SK-N-SH treated with all-trans-retinoic acid at 6 μM for 48 hours (cell line): ENCODE measurements at regions not wholly inside any gene's neighbourhood (a gene's known extent, or its start where the extent isn't known, plus 50 kb on each side); places are given as distances from the start of the nearest gene placed in this dataset.

Source experiments
- ATAC-seq: fragments of 200-7000 bp; cut with Tn5 transposase; 3 replicates; pipeline ENCODE4 v1.9.1; 2020; ENCODE audit warnings: mild to moderate bottlenecking, moderate library complexity
- ARNTL ChIP-seq: fragments of 450-650 bp; formaldehyde crosslinking; IDR thresholded peaks from 2 replicates; pipeline ENCODE4 v1.5.0; 2020; ENCODE audit warnings: low read depth, mild to moderate bottlenecking, moderate library complexity, borderline replicate concordance
- BACH2 ChIP-seq: fragments of 250-450 bp; sonication (Bioruptor Pico); IDR thresholded peaks from 2 replicates; pipeline ENCODE4 v1.9.0; 2021; ENCODE audit warnings: mild to moderate bottlenecking, borderline replicate concordance
- CSDC2 ChIP-seq: fragments of 250-450 bp; sonication (Bioruptor Pico); IDR thresholded peaks from 2 replicates; pipeline ENCODE4 v1.5.0; 2020; ENCODE audit warnings: mild to moderate bottlenecking, moderate library complexity
- ESRRG ChIP-seq: fragments of 250-450 bp; sonication (Bioruptor Pico); IDR thresholded peaks from 2 replicates; pipeline ENCODE4 v1.6.1; 2021; ENCODE audit warnings: mild to moderate bottlenecking
- ISL1 ChIP-seq: fragments of 250-450 bp; sonication (Bioruptor Pico); IDR thresholded peaks from 2 replicates; pipeline ENCODE4 v2.1.2; 2022; ENCODE audit warnings: mild to moderate bottlenecking, moderate library complexity
- OSR1 ChIP-seq: fragments of 250-450 bp; sonication (Bioruptor Pico); IDR thresholded peaks from 2 replicates; pipeline ENCODE4 v1.8.0; 2022; ENCODE audit warnings: moderate library complexity, mild to moderate bottlenecking, inconsistent platforms
- PPARA ChIP-seq: fragments of 250-450 bp; sonication (Bioruptor Pico); IDR thresholded peaks from 2 replicates; pipeline ENCODE4 v1.5.0; 2020; ENCODE audit warnings: mild to moderate bottlenecking, borderline replicate concordance
- RARB ChIP-seq: fragments of 250-450 bp; sonication (Bioruptor Pico); IDR thresholded peaks from 2 replicates; pipeline ENCODE4 v1.8.0; 2021; ENCODE audit warnings: mild to moderate bottlenecking, moderate library complexity
- TCF4 ChIP-seq: fragments of 250-450 bp; sonication (Bioruptor Pico); IDR thresholded peaks from 2 replicates; pipeline ENCODE4 v1.8.0; 2021; ENCODE audit warnings: mild to moderate bottlenecking, moderate library complexity, borderline replicate concordance
- TOX ChIP-seq: fragments of 250-450 bp; sonication (Bioruptor Pico); IDR thresholded peaks from 2 replicates; pipeline ENCODE4 v1.8.0; 2021; ENCODE audit warnings: mild to moderate bottlenecking, moderate library complexity, borderline replicate concordance
- ZFP3 ChIP-seq: fragments of 250-450 bp; sonication (Bioruptor Pico); IDR thresholded peaks from 2 replicates; pipeline ENCODE4 v1.5.0; 2020; ENCODE audit warnings: mild to moderate bottlenecking, moderate library complexity
- ZFP30 ChIP-seq: fragments of 450-650 bp; formaldehyde crosslinking; IDR thresholded peaks from 2 replicates; pipeline ENCODE4 v1.5.0; 2022; ENCODE audit warnings: mild to moderate bottlenecking, moderate library complexity
- ZNF565 ChIP-seq: fragments of 450-650 bp; formaldehyde crosslinking; conservative IDR thresholded peaks from 2 replicates; pipeline ENCODE4 v1.5.0; 2020; ENCODE audit warnings: low read depth, mild to moderate bottlenecking, moderate library complexity
- ZNF70 ChIP-seq: fragments of 450-650 bp; formaldehyde crosslinking; IDR thresholded peaks from 2 replicates; pipeline ENCODE4 v1.5.0; 2020; ENCODE audit warnings: mild to moderate bottlenecking, moderate library complexity
- ZNF8 ChIP-seq: fragments of 450-650 bp; formaldehyde crosslinking; IDR thresholded peaks from 2 replicates; pipeline ENCODE4 v1.5.0; 2020; ENCODE audit warnings: mild to moderate bottlenecking, moderate library complexity
- TF ChIP-seq, protein P1 (sequence below): fragments of 250-450 bp; sonication (Bioruptor Pico); IDR thresholded peaks from 2 replicates; pipeline ENCODE4 v1.8.0; 2020; ENCODE audit warnings: mild to moderate bottlenecking, moderate library complexity, borderline replicate concordance
- TF ChIP-seq, protein P2 (sequence below): fragments of 250-450 bp; sonication (Bioruptor Pico); IDR thresholded peaks from 2 replicates; pipeline ENCODE4 v1.5.1; 2021; ENCODE audit warnings: mild to moderate bottlenecking, moderate library complexity
- TF ChIP-seq, protein P3 (sequence below): fragments of 250-450 bp; sonication (Bioruptor Pico); IDR thresholded peaks from 2 replicates; pipeline ENCODE4 v1.5.0; 2020; ENCODE audit warnings: mild to moderate bottlenecking, moderate library complexity
- TF ChIP-seq, protein P4 (sequence below): fragments of 250-450 bp; sonication (Bioruptor Pico); IDR thresholded peaks from 2 replicates; pipeline ENCODE4 v1.5.1; 2020; ENCODE audit warnings: low read depth, mild to moderate bottlenecking, moderate library complexity

DNA sequence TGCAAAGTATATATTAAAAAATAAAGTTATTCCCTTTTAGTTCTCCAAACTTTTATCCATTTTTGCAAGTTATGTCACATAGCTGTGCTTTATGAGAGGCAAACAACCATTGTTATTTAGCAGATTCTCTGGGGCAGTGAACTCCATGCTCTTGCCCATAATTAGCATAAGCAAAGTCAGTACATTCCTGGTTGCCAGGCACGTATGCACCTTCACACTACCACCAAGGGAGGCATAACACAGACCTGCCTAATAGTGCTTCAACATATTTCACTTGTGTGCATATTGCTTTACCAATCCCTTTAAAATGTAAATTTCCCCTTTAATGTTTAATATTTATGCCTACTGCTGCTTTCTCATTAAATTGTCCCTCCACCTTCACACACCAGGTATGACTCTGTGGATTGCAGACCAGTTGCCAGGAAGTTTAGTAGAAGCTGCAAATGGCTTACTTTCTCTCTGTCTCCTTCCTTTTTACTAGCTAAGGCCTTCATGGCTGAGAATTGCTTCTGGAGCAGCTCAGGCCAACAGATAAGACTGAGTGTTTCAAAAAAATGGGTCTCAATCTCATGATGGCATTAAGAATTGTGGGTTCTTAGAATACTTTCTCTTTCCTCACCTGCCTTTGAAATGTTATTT, 388.2 kb downstream of the PRR16 start:
- TF ChIP-seq ARNTL (CRISPR knock-in tag) (no peak), ZFP3 (CRISPR knock-in tag) (no peak), RARB (CRISPR knock-in tag) (no peak), OSR1 (CRISPR knock-in tag) (no peak), ZNF70 (CRISPR knock-in tag) (no peak), CSDC2 (no peak), ZFP30 (no peak), PPARA (CRISPR knock-in tag) (no peak), ZNF8 (CRISPR knock-in tag) (no peak), ESRRG (CRISPR knock-in tag) (no peak)
- TF ChIP-seq, protein P1, sequence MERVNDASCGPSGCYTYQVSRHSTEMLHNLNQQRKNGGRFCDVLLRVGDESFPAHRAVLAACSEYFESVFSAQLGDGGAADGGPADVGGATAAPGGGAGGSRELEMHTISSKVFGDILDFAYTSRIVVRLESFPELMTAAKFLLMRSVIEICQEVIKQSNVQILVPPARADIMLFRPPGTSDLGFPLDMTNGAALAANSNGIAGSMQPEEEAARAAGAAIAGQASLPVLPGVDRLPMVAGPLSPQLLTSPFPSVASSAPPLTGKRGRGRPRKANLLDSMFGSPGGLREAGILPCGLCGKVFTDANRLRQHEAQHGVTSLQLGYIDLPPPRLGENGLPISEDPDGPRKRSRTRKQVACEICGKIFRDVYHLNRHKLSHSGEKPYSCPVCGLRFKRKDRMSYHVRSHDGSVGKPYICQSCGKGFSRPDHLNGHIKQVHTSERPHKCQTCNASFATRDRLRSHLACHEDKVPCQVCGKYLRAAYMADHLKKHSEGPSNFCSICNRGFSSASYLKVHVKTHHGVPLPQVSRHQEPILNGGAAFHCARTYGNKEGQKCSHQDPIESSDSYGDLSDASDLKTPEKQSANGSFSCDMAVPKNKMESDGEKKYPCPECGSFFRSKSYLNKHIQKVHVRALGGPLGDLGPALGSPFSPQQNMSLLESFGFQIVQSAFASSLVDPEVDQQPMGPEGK (CRISPR knock-in tag): no peak
- TF ChIP-seq, protein P2, sequence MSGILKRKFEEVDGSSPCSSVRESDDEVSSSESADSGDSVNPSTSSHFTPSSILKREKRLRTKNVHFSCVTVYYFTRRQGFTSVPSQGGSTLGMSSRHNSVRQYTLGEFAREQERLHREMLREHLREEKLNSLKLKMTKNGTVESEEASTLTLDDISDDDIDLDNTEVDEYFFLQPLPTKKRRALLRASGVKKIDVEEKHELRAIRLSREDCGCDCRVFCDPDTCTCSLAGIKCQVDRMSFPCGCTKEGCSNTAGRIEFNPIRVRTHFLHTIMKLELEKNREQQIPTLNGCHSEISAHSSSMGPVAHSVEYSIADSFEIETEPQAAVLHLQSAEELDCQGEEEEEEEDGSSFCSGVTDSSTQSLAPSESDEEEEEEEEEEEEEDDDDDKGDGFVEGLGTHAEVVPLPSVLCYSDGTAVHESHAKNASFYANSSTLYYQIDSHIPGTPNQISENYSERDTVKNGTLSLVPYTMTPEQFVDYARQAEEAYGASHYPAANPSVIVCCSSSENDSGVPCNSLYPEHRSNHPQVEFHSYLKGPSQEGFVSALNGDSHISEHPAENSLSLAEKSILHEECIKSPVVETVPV: no peak
- TF ChIP-seq, protein P3, sequence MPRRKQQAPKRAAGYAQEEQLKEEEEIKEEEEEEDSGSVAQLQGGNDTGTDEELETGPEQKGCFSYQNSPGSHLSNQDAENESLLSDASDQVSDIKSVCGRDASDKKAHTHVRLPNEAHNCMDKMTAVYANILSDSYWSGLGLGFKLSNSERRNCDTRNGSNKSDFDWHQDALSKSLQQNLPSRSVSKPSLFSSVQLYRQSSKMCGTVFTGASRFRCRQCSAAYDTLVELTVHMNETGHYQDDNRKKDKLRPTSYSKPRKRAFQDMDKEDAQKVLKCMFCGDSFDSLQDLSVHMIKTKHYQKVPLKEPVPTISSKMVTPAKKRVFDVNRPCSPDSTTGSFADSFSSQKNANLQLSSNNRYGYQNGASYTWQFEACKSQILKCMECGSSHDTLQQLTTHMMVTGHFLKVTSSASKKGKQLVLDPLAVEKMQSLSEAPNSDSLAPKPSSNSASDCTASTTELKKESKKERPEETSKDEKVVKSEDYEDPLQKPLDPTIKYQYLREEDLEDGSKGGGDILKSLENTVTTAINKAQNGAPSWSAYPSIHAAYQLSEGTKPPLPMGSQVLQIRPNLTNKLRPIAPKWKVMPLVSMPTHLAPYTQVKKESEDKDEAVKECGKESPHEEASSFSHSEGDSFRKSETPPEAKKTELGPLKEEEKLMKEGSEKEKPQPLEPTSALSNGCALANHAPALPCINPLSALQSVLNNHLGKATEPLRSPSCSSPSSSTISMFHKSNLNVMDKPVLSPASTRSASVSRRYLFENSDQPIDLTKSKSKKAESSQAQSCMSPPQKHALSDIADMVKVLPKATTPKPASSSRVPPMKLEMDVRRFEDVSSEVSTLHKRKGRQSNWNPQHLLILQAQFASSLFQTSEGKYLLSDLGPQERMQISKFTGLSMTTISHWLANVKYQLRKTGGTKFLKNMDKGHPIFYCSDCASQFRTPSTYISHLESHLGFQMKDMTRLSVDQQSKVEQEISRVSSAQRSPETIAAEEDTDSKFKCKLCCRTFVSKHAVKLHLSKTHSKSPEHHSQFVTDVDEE (CRISPR knock-in tag): no peak
- TF ChIP-seq, protein P4, sequence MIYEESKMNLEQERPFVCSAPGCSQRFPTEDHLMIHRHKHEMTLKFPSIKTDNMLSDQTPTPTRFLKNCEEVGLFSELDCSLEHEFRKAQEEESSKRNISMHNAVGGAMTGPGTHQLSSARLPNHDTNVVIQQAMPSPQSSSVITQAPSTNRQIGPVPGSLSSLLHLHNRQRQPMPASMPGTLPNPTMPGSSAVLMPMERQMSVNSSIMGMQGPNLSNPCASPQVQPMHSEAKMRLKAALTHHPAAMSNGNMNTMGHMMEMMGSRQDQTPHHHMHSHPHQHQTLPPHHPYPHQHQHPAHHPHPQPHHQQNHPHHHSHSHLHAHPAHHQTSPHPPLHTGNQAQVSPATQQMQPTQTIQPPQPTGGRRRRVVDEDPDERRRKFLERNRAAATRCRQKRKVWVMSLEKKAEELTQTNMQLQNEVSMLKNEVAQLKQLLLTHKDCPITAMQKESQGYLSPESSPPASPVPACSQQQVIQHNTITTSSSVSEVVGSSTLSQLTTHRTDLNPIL (CRISPR knock-in tag): no peak
- ATAC-seq: no peak

DNA sequence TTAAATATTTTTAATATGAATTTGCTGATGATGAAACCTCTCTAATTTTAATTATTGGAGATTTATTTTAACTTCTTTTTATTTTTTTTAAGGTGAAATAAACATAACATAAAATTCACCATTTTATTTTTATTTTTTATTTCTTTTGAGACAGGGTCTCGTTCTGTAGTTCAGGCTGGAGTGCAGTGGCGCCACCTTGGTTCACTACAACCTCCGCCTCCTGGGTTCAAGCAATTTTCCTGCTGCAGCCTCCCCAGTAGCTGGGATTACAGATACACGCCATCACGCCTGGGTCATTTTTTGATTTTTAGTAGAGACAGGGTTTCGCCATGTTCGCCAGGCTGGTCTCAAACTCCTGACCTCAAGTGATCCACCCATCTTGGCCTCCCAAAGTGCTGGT, 402.9 kb downstream of the PRR16 start:
- TF ChIP-seq CSDC2: no peak
- TF ChIP-seq ARNTL (CRISPR knock-in tag): no peak
- TF ChIP-seq TCF4 (CRISPR knock-in tag): no peak
- no peak for TF ChIP-seq RARB (CRISPR knock-in tag)
- no peak for TF ChIP-seq ISL1 (CRISPR knock-in tag)
- TF ChIP-seq ZFP3 (CRISPR knock-in tag): no peak
- no peak for TF ChIP-seq OSR1 (CRISPR knock-in tag)
- TF ChIP-seq PPARA (CRISPR knock-in tag): no peak
- no peak for TF ChIP-seq TOX (CRISPR knock-in tag)
- TF ChIP-seq, protein P4 (CRISPR knock-in tag): no peak
- TF ChIP-seq ESRRG (CRISPR knock-in tag): no peak
- no peak for TF ChIP-seq ZNF70 (CRISPR knock-in tag)
- TF ChIP-seq BACH2 (CRISPR knock-in tag): no peak
- TF ChIP-seq ZNF565 (CRISPR knock-in tag): no peak
- no peak for ATAC-seq

DNA sequence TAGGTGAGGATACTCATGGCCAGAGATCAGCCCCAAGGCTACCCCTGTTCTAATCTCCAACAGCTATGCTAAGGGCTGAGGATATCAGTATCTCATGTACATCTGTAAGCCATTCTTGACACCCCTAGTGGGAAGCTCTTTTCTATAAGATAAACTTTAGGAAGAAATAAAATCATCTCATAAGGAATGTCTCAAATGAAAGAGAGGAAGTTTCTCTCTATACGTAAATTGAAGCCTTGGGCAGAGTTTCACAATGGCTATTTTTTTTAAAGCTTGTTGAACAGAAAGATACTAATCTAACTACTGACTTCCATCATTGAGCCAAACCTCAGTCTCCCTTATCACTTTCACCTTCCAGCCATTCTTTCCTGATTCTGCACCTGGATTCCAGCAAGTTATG, 405.7 kb downstream of the PRR16 start:
- TF ChIP-seq, protein P1 (CRISPR knock-in tag): no peak
- TF ChIP-seq BACH2 (CRISPR knock-in tag) (no peak), ESRRG (CRISPR knock-in tag) (no peak)
- ATAC-seq: no peak
